ENCODE measurements at regions not wholly inside any gene's neighbourhood (a gene's known extent, or its start where the extent isn't known, plus 50 kb on each side); places are given as distances from the start of the nearest gene placed in this dataset.

DNA sequence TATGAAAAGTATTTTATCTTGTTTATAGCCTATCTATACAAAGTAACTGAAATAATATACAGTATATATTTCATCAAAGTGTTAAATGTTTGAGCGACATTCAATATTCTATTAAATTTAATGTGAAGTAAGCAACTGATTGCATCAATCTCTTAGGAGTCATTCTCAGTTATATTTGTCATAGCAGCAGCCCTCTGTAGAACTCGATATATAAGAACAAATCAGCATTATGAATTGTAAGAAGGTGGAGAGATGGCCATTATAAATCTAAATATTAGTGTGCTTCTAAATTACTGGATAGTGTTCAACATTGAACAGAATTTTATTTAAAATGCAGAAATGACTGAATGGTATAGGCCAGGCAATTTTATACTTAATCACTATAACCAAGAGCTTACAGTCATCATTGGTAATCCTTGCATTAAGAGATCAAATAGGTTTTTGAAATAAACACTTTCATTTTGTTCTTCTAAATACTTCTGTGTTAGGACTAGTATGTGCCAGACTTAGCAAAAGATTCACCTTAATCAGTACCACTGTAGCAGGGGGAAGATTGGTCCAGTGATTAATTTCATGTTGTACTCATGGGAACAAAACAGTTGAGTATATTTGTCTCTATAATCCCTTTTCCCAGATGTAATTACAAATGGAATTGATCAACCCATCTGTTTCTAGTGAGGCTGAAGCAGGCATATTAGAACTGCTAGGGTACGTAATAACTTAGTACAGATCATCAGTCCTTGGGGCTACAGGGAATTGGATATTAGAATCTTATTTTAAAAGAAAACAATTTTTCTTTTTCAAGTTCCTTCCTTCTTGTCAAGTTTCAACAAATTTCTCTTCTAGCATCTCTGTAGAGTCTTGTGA is 108.3 kb upstream of the TYRP1 start:
- TF ChIP-seq, protein P1, sequence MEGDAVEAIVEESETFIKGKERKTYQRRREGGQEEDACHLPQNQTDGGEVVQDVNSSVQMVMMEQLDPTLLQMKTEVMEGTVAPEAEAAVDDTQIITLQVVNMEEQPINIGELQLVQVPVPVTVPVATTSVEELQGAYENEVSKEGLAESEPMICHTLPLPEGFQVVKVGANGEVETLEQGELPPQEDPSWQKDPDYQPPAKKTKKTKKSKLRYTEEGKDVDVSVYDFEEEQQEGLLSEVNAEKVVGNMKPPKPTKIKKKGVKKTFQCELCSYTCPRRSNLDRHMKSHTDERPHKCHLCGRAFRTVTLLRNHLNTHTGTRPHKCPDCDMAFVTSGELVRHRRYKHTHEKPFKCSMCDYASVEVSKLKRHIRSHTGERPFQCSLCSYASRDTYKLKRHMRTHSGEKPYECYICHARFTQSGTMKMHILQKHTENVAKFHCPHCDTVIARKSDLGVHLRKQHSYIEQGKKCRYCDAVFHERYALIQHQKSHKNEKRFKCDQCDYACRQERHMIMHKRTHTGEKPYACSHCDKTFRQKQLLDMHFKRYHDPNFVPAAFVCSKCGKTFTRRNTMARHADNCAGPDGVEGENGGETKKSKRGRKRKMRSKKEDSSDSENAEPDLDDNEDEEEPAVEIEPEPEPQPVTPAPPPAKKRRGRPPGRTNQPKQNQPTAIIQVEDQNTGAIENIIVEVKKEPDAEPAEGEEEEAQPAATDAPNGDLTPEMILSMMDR (IDR thresholded peaks at IDR 0.05), result no peak
- TF ChIP-seq POLR2AphosphoS5 (IDR thresholded peaks at IDR 0.05), result no peak

All from transverse colon (tissue), 4 donors.